Central memory CD4-positive, alpha-beta T cell (primary cell): ENCODE measurements at regions not wholly inside any gene's neighbourhood (a gene's known extent, or its start where the extent isn't known, plus 50 kb on each side); places are given as distances from the start of the nearest gene placed in this dataset.

Source experiments
- DNase-seq: peaks from one replicate; pipeline ENCODE4 v3.0.0; 2022

DNA sequence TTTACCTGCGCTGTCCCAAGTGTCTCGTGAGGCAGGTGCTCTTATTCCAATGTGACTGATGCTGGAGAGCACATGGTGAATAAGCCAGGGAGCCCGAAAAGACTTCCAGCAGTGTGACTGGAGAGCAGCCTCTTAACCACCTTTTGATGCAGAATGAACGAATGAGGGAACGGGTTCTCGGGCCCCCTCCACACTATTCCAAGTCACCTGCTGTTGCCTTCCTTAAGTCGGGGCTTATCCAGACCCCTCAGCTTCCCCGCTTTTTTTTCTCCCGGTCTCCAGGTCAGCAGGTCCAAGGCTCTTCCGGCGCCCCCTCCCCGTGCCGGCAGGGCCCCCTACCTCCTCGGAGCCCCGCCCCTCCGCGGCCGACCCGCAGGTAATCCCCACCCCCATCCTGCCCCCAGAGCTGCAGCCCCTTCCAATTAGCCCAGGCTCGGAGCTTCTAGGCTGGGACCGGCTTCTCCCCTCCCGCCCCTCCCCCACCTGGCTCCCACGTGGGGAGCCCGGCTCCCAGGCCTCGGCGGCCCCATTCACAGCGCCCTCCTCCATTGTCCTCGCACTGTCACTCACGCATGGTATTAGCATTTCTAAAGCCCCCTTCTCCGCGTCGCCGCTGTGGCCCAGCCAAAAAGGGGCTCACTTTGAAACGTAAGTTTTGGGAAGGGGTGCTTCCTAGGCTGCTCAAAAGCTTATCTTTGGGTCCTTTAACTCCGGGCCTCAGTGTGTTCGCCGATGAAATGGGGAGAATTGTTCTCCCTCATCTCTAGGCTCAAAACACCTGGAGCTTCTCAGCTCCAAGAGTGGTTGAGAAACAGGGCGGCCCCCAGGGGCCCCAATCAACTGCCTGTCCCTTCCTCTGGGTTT is 56.2 kb upstream of the PJA1 start:
- DNase-seq, result no peak

DNA sequence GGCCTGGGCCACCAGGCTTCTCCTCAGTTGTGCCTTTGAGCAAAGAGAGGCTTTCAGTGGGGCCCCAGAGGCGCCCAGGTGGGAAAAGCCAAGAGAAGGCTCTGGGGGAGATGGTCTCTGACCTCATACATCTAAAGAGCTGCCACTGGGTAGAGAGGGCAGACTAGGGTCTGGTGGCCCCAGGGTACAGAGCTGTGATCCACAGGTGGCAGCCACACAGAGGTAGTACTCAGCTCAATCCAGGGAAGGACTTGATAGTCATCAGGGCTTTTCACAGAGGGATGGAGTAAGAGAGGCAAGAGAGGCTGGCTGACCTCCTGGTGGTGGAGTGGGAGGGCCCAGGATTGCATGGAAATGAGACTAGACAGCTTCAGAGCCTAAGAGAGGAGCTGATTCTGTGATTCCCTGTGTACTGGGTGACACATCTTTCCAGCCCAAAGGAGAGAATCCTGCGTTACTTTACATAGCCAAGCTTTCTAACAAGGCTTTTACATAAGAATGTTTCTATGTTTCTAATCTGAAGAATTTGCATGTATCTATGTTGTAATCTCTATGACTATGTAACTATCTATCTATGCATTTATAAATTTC is 53.2 kb upstream of the PJA1 start:
- DNase-seq, result no peak

DNA sequence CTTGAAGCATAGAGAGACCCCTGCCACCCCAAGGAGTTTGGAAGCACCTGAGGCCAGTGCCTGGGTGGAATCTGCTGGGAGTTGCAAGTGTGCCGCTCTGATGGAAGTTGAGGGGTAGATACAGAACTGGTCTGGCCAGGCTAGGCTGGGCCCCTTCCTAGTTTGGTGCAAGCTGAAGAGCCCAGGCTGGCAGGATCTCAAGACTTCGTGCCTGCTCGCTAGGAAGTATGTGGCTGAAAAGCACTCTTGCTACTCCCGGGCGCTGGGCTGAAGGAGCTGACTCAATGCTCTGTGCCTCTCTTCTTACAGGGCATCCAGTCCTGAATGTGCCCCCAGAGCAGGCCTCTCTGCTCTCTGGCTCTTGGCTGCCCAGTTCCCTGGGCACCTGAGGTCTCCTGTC is 51.7 kb upstream of the PJA1 start:
- DNase-seq, result no peak

DNA sequence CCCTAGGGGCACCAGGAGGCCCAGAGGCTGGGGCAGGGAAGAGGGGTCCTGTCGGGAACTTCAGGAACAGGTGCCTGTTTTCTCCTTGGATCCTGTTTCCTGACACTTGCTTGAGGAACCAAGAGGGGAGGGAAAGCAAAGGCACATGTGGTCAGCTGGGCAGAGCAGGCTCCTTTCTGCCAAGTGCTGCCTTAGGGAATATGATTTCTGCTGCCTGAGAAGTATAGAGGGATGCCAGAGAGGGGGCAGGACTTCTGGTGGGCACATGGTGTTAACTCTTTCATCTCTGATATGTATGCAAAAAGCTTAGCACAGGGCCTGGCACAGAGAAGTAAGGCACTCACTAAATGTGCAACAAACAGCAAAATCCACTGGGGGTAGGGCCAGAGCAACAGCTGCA is 51.2 kb upstream of the PJA1 start:
- no peak for DNase-seq

DNA sequence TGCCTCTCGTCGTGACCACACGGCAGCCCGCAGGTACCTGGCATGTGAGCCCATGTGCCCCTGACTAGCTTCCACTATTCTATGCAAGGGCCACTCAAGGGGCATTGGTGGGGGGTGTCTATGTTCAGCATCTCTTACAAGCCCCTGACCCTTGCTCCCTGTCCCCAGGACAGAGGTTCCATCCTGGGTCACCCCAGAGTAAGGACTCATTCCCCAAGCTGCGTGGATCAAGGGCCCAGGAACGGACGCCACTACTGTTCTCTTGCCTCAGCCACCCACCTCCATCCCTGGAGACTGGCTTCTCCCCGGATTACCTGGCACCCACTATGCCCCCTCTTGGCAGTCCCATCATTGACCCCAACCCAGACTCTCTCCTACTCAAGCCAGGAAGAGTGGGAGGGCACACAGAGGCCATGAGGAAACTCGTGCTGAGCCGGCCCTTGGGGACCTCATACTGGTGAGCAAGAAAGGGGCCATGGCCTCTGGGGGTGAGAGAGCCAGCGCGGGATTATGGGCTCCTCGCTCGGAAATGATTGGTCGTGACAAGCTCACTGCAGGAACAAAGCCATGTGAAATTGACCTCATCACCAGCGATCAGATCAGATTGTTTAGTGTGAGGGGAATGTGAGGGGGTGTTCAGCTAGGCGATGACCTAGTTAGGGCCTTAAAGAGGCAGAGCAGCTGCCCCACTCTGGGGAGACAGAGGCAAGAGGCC is 50.1 kb upstream of the PJA1 start:
- no peak for DNase-seq
